Mesodermal cell (in vitro differentiated cells): ENCODE measurements at regions not wholly inside any gene's neighbourhood (a gene's known extent, or its start where the extent isn't known, plus 50 kb on each side); places are given as distances from the start of the nearest gene placed in this dataset.

Source experiments
- H3K27ac ChIP-seq: 2 replicates; pipeline ENCODE4 v1.7.0; 2013; ENCODE audit warnings: mild to moderate bottlenecking, low read depth, low read length, moderate library complexity; ENCODE audit not compliant: severe bottlenecking
- H3K36me3 ChIP-seq: 2 replicates; pipeline ENCODE4 v1.7.1; 2013; ENCODE audit warnings: mild to moderate bottlenecking, low read length, moderate library complexity; ENCODE audit not compliant: control insufficient read depth, insufficient read depth
- H3K4me1 ChIP-seq: one replicate; pipeline ENCODE4 v1.7.1; 2013; ENCODE audit warnings: mild to moderate bottlenecking, low read length; ENCODE audit not compliant: insufficient read depth, control insufficient read depth, poor library complexity, severe bottlenecking
- H3K4me3 ChIP-seq: 2 replicates; pipeline ENCODE4 v1.7.0; 2013; ENCODE audit warnings: low read length, control low read depth, mild to moderate bottlenecking; ENCODE audit not compliant: insufficient read depth, poor library complexity, severe bottlenecking; ENCODE audit errors: extremely low read depth
- H3K9me3 ChIP-seq: 2 replicates; pipeline ENCODE4 v1.7.1; 2013; ENCODE audit warnings: mild to moderate bottlenecking, low read length, moderate library complexity; ENCODE audit not compliant: control insufficient read depth
- WGBS, 2 experiments: methylation state at CpG; one replicate each; pipeline ENCODE4 v1.1.5; 2013; ENCODE audit warnings: missing lambda C conversion rate in 2 of 2; ENCODE audit not compliant: insufficient coverage in 2 of 2; 5-methylcytosine and 5-hydroxymethylcytosine counted together

DNA sequence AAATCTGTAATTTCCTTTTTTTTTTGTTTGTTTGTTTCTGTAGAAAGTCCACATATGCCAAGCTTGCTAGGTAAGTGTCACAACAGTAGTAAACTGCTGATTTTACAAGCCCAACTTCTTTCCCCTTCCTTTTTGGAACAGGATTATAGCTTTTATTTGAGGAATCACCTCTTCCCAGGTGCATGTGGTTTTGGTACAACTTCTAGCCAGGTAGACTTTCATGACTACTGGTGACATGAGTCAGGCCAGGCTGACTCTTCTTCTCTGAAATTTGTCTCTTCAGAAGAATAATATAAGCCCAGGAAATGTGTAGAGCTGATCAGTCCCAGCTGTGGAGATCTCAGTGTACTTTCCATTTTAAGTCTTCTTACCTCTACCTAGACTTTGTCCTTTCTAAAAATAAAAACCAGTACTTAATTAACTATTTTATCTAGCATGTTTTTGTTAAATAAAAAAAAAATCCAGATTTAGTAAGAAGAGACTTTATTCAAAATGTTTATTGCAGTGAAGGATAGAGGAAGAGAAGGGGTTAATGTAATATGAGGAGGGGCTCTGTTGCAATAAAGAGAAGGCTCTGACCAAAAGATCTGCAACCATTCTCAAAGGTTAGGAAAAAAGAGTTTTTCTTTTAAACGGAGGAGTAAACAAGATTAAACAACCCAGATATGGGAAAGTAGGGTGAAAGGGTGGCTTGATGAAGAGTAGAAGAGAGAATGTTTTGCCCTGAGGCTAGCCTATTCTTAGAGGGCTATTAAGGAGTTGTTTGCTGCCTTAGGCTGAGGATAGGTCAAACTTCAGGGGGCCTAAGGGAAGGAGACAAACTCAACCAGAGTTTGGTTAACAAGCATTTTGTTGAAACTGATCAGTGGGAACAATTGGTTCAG, 664.2 kb downstream of the SORCS1 start:
- WGBS, 2 experiments = 43 to 50% methylated on average over 1 of the region's 1 CpG
- H3K4me1 ChIP-seq = no peaks in the 10 kb centered on the region
- H3K4me3 ChIP-seq = no peak overlapping the region
- H3K27ac ChIP-seq = no peak overlapping the region
- H3K36me3 ChIP-seq = no peaks in the 10 kb centered on the region
- no peaks in the 10 kb centered on the region for H3K9me3 ChIP-seq

DNA sequence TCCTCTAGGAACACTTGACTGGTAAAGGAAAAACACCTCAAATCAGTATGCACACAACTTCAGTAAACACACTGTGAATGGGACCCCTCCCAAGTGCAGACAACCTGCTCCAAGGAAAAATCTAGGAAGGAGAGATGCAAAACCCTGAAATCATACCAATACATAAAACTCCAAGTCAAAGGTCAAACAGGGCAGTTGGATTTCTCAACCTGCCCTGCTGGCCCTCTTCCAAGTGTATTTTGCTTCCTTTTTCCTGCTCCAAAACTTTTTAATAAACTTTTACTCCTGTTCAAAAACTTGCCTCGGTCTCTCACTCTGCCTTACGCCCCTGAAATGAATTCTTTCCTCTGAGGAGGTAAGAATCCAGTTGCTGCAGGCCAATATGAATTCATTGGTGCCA, 665.1 kb downstream of the SORCS1 start:
- H3K27ac ChIP-seq = no peak overlapping the region
- no peaks in the 10 kb centered on the region for H3K36me3 ChIP-seq
- H3K4me3 ChIP-seq = no peak overlapping the region
- WGBS, 2 experiments = 100% methylated on average over 1 of the region's 2 CpGs; no CpG with 5 or more reads in 1 of the 2 experiments
- H3K4me1 ChIP-seq = no peaks in the 10 kb centered on the region
- no peaks in the 10 kb centered on the region for H3K9me3 ChIP-seq

DNA sequence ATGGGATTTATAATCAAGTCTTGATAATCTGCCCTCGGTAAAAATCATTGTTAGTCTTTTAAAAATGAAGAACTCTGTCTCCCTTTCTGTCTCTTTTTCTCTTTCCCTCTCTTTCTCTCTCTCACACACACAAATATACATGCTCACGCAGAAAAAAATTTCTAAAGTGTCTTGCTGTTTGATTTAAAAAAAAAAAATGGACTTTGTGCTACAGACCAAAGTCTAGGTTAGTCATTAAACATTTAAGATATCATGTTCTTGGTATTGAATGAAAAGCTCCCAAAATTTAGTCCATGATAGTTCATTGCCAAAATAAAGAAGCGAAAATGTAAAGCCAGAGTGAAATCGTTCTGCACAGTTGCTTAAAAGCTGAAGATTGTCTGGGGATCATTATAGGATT, 665.8 kb downstream of the SORCS1 start:
- no peak overlapping the region for H3K4me3 ChIP-seq
- H3K4me1 ChIP-seq = no peaks in the 10 kb centered on the region
- H3K36me3 ChIP-seq = no peaks in the 10 kb centered on the region
- no peak overlapping the region for H3K27ac ChIP-seq
- H3K9me3 ChIP-seq = no peaks in the 10 kb centered on the region
- WGBS, 2 experiments = 57 to 100% methylated on average over 1 of the region's 4 CpGs

DNA sequence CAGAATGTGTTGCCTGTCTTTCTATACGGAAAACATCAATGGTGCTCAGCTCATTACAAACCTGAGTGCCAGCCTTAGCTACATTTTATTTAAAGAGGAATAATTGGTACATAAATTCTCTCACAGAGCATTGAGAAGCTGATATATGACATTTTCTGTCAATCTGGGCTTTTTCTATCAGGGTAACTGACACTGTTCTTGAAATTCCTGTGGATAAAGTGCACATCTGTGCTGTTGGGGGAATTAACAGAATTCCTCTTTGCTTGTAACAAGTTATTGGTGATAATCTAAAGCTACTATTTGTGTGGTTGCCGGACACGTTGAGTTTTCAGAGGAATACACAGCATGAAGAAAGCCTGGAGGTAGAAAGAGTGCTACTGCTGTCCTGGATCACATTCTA, 668.6 kb downstream of the SORCS1 start:
- Histone ChIP-seq H3K4me3 (no peak overlapping the region), H3K4me1 (no peaks in the 10 kb centered on the region), H3K27ac (no peak overlapping the region), H3K36me3 (no peaks in the 10 kb centered on the region), H3K9me3 (no peaks in the 10 kb centered on the region)
- WGBS, 2 experiments = 93% methylated on average over 2 of the region's 3 CpGs

DNA sequence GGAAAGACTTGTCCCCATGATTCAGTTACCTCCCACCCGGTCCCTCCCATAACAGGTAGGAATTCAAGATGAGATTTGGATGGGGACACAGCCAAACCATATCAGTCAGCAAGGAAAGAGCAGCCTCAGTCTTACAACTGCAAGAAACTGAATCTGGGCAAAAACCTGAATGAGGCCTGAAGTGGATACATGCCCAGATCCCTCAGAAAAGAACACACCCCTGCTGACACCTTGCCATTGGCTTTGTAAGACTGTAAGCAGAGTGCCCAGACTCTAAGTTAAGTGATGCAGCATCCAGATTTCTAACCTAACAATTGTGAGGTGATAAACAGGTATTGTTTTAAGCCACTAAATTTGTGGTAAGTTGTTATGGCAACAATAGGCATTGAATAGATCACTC, 670.8 kb downstream of the SORCS1 start:
- Histone ChIP-seq H3K27ac (no peak overlapping the region), H3K36me3 (no peaks in the 10 kb centered on the region), H3K9me3 (no peaks in the 10 kb centered on the region), H3K4me3 (no peak overlapping the region), H3K4me1 (no peaks in the 10 kb centered on the region)
- WGBS, 2 experiments = no CpG with 5 or more reads among the region's 1 CpG

DNA sequence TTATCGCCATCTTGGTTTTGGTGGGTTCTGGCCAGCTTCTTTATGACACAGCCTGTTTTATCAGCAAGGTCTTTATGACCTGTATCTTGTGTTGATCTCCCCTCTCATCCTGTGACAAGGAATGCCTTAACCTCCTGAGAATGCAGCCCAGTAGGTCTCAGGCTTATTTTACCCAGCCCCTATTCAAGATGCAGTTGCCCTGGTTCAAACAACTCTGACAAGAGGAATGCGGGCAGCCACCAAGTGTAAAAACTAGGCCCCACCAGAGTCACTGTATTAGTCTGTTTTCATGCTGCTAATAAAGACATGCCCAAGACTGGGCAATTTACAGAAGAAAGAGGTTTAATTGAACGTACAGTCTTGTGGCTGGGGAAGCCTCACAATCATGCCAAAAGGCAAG, 671.3 kb downstream of the SORCS1 start:
- Histone ChIP-seq H3K36me3 (no peaks in the 10 kb centered on the region), H3K4me1 (no peaks in the 10 kb centered on the region), H3K4me3 (no peak overlapping the region), H3K9me3 (no peaks in the 10 kb centered on the region), H3K27ac (no peak overlapping the region)
- 93 to 94% methylated on average over 2 of the region's 3 CpGs for WGBS, 2 experiments

DNA sequence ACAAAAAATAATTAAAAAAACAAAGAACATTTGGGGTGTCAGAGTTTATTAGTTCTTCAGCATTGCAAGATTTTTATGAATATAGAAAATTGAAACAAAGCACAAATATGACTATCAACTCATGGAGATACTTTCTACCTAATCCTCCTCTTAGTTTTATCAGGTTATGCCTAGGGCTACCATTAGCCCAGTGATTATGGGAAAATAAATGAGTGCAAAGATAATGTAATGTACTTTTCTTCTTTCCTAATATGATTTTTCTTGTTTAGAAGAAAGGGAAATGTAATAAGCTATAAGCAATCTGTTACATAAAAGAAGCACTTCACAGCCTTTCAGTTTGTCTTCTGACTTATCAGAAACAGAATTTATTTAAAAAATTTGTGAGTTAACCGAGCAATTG, 676.8 kb downstream of the SORCS1 start:
- Histone ChIP-seq H3K36me3 (no peaks in the 10 kb centered on the region), H3K27ac (no peak overlapping the region), H3K4me1 (no peaks in the 10 kb centered on the region), H3K4me3 (no peak overlapping the region), H3K9me3 (no peaks in the 10 kb centered on the region)
- no CpG with 5 or more reads among the region's 1 CpG for WGBS, 2 experiments

DNA sequence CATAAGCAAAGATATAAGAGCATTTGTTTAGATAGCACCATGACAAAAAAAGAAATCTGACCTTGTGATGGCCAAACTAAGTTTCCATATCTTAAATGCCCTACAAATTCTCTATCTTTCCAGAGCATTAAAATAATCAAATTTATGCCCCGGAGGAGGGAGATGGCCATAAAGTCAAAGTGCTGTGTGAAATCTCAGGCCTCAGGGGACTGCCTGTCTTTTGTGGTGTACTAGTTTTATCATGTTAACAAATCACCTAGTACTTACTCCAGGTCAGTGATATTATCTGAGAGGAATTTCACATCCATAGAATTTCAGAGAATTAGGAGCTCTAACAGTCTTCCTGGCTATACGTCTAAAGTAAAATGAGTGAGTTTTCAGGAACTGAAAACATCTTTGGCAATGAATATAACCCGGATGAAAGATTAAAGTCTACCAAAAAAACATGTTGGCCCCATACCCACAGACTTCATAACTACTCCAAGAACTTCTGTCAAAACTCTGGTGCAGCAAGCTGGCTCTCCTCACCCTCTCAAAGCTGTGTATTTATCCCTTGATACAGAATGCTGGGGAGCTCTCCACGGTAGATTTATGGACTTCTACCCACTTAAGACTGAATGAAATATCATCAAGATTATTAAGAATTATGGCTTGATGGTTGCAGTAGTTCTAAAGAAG, 682.8 kb downstream of the SORCS1 start:
- no peaks in the 10 kb centered on the region for H3K36me3 ChIP-seq
- H3K27ac ChIP-seq = no peak overlapping the region
- no peak overlapping the region for H3K4me3 ChIP-seq
- H3K9me3 ChIP-seq = no peaks in the 10 kb centered on the region
- no peaks in the 10 kb centered on the region for H3K4me1 ChIP-seq
- WGBS, 2 experiments = 100% methylated on average over 2 of the region's 4 CpGs

DNA sequence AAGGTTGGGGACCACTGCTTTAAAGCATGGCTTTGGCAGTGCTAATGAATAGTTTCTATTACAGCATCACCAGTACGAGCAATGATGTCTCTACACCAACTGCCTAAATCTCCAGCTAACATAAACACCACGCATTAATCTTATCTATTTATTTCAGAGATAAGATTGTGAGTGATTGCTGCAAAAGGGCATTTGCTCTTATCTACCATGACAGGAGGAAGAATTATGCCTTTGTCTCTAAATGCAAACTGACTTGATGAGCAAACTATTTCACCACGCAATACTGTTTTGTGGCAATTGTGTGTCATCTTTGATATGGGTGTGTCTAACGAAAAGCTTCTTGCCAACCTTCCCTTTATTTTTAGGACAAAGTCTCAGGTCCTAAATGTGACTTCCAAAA, 684.9 kb downstream of the SORCS1 start:
- Histone ChIP-seq H3K27ac (no peak overlapping the region), H3K4me1 (no peaks in the 10 kb centered on the region), H3K4me3 (no peak overlapping the region), H3K36me3 (no peaks in the 10 kb centered on the region), H3K9me3 (no peaks in the 10 kb centered on the region)
- WGBS, 2 experiments = 86% methylated on average over 1 of the region's 4 CpGs; no CpG with 5 or more reads in 1 of the 2 experiments

DNA sequence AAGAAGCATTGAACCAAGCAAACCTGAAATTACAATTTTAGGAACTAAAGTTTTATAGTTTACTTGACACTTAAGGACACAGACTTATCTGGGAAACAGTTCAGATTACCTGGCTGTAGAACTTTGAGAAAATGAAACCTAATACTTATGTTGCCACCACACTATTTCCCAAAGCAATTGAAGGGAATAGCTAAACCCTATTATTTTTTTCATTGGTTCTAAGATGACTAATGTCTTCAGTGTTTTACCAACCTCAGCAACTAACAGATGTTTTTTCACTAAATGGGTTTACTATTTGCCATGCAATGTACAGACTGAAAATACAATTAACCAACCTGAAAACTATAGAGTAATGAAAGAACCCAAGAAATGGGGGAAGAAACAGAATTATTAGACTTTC, 689.6 kb downstream of the SORCS1 start:
- Histone ChIP-seq H3K4me3 (no peak overlapping the region), H3K4me1 (no peaks in the 10 kb centered on the region), H3K27ac (no peak overlapping the region), H3K36me3 (no peaks in the 10 kb centered on the region), H3K9me3 (no peaks in the 10 kb centered on the region)

DNA sequence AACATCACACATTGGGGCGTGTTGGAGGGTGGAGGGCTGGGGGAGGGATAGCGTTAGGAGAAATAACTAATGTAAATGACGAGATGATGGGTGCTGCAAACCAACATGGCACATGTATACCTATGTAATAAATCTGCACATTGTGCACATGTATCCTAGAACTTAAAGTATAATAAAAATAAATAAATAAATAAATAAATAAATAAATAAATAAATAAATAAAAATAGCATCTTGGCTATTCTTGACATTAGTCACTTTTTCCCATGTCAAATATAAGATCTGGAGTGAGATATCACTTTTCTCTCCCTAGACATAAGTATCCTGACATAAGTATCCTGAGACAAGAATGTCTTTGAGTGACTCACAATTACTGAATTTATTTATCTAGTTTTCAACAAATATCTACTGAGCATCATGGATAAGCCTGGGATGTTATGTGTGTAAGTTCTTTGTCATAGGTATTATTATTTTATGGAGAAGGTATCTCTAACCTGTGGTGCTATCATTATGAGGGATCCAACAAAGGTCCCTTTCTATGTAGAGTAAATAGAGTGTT, 691.3 kb downstream of the SORCS1 start:
- 100% methylated on average over 1 of the region's 3 CpGs; no CpG with 5 or more reads in 1 of the 2 experiments for WGBS, 2 experiments
- Histone ChIP-seq H3K4me3 (no peak overlapping the region), H3K27ac (no peak overlapping the region)

More for the DNA sequence above, 691.3 kb downstream of the SORCS1 start:
- no peaks in the 10 kb centered on the region for H3K36me3 ChIP-seq
- no peaks in the 10 kb centered on the region for H3K4me1 ChIP-seq
- H3K9me3 ChIP-seq = no peaks in the 10 kb centered on the region
